ENCODE measurements at regions not wholly inside any gene's neighbourhood (a gene's known extent, or its start where the extent isn't known, plus 50 kb on each side); places are given as distances from the start of the nearest gene placed in this dataset.

- H3K4me3 ChIP-seq = no peak overlapping the region
- ChIA-PET POLR2A (no interaction called here), CTCF (no interaction called here), RAD21 (ENCODE audit: unreplicated experiment) (no interaction called here), SMC1A (ENCODE audit: uncharacterized antibody, unreplicated experiment) (no interaction called here)
- no TSS peak for BruUV-seq (replicated peaks)
- H3K4me2 ChIP-seq (ENCODE audit: control insufficient read depth, insufficient read depth) = no peak overlapping the region
- no peaks in the 10 kb centered on the region for H4K20me1 ChIP-seq (ENCODE audit: control insufficient read depth, insufficient read depth)
- FAIRE-seq (no peak), DNase-seq (ENCODE audit: low read depth, low spot score) (no peak), ATAC-seq (no peak)
- H3K9me3 ChIP-seq (replicated peaks; ENCODE audit: control insufficient read depth, insufficient read depth, low read length) = peaks cover 2% of the 10 kb centered on the region; the same call in 1 of the 3 replicates
- H3K79me2 ChIP-seq (ENCODE audit: control insufficient read depth, insufficient read depth, low read length) = no peaks in the 10 kb centered on the region
- H3K9ac ChIP-seq (ENCODE audit: control insufficient read depth, insufficient read depth, low read length) = no peak overlapping the region
- H3K27me3 ChIP-seq (replicated peaks in 1 of 2; ENCODE audit: control insufficient read depth in 2 of 2, insufficient read depth in 2 of 2, low read length in 1 of 2) = no peaks in the 10 kb centered on the region
- intact Hi-C loops (cut with micrococcal nuclease; ENCODE audit: unreplicated experiment) = no loop called here
- no peak overlapping the region for H3K27ac ChIP-seq (ENCODE audit: control insufficient read depth, insufficient read depth)
- no peaks in the 10 kb centered on the region for H3K4me1 ChIP-seq (ENCODE audit: control insufficient read depth, insufficient read depth, low read length)
- in situ Hi-C loops (cut with MboI) = no loop called here
- no peaks in the 10 kb centered on the region for H3K36me3 ChIP-seq (ENCODE audit: control insufficient read depth in 2 of 2, insufficient read depth in 2 of 2, low read length in 1 of 2)
- TF ChIP-seq MXI1 (IDR thresholded peaks at IDR 0.05; ENCODE audit: low read depth, low read length) = no peak
- no peak for TF ChIP-seq ZNF207 (IDR thresholded peaks at IDR 0.05; ENCODE audit: borderline replicate concordance)
- H2AFZ ChIP-seq (ENCODE audit: control insufficient read depth, low read depth, low read length) = no peak overlapping the region
Observed at GRCh38 chr1:29718791-29719190, 482.5 kb downstream of the PTPRU start.

- ChIA-PET POLR2A (no interaction called here), CTCF (no interaction called here), RAD21 (ENCODE audit: unreplicated experiment) (no interaction called here), SMC1A (ENCODE audit: uncharacterized antibody, unreplicated experiment) (no interaction called here)
- DNase-seq (ENCODE audit: low read depth, low spot score) = no peak
- Histone ChIP-seq H2AFZ (ENCODE audit: control insufficient read depth, low read depth, low read length) (no peak overlapping the region), H3K9ac (ENCODE audit: control insufficient read depth, insufficient read depth, low read length) (no peak overlapping the region), H3K36me3 (ENCODE audit: control insufficient read depth in 2 of 2, insufficient read depth in 2 of 2, low read length in 1 of 2) (no peaks in the 10 kb centered on the region), H3K4me1 (ENCODE audit: control insufficient read depth, insufficient read depth, low read length) (peaks cover 8% of the 10 kb centered on the region), H4K20me1 (ENCODE audit: control insufficient read depth, insufficient read depth) (no peaks in the 10 kb centered on the region), H3K27me3 (replicated peaks in 1 of 2; ENCODE audit: control insufficient read depth in 2 of 2, insufficient read depth in 2 of 2, low read length in 1 of 2) (no peaks in the 10 kb centered on the region), H3K9me3 (replicated peaks; ENCODE audit: control insufficient read depth, insufficient read depth, low read length) (no peaks in the 10 kb centered on the region; the same call in 2 of the 3 replicates), H3K4me3 (no peak overlapping the region), H3K27ac (ENCODE audit: control insufficient read depth, insufficient read depth) (no peak overlapping the region), H3K4me2 (ENCODE audit: control insufficient read depth, insufficient read depth) (no peak overlapping the region), H3K79me2 (ENCODE audit: control insufficient read depth, insufficient read depth, low read length) (no peaks in the 10 kb centered on the region)
- in situ Hi-C loops (cut with MboI) (no loop called here), intact Hi-C loops (cut with micrococcal nuclease; ENCODE audit: unreplicated experiment) (no loop called here)
- WGBS (ENCODE audit: insufficient coverage, insufficient replicate concordance, low lambda C conversion rate, missing lambda C conversion rate) = 6% methylated on average over 6 of the region's 6 CpGs
- no peak for ATAC-seq
- FAIRE-seq = no peak
- BruUV-seq (replicated peaks) = no TSS peak
- TF ChIP-seq POLR2A (IDR thresholded peaks at IDR 0.05; ENCODE audit: low read depth, low read length) = no peak
- TF ChIP-seq CEBPZ (IDR thresholded peaks at IDR 0.05; ENCODE audit: low read depth, low read length) = no peak
- TF ChIP-seq ZBTB40 (IDR thresholded peaks at IDR 0.05; ENCODE audit: borderline replicate concordance) = no peak
- TF ChIP-seq ATF2 (IDR thresholded peaks at IDR 0.05; ENCODE audit: low read length) = no peak
- no peak for TF ChIP-seq E2F4 (IDR thresholded peaks at IDR 0.05; ENCODE audit: low read depth, low read length)
Observed at GRCh38 chr1:29716306-29716705, 480.0 kb downstream of the PTPRU start.
